Gastroesophageal sphincter (tissue), 4 donors: ENCODE measurements at regions not wholly inside any gene's neighbourhood (a gene's known extent, or its start where the extent isn't known, plus 50 kb on each side); places are given as distances from the start of the nearest gene placed in this dataset.

Experiments
- ATAC-seq: fragments of 150-250 bp; one replicate; pipeline ENCODE4 v1.9.1; 2016; ENCODE audit warnings: mild to moderate bottlenecking, moderate library complexity
- H3K27ac ChIP-seq, 4 donors: fragments of 200-600 bp; sonication (generic) in 3 of 4; 1 replicate in 3 of 4; 2 replicates in 1 of 4; pipeline ENCODE4 v1.5.1; 2016 to 2019
- H3K27me3 ChIP-seq: fragments of 200-600 bp; sonication (generic); one replicate; pipeline ENCODE4 v1.5.1; 2019
- H3K36me3 ChIP-seq, 2 donors: fragments of 200-600 bp; sonication (generic); one replicate each; pipeline ENCODE4 v1.5.1; 2019; ENCODE audit warnings: control low read depth in 1 of 2
- H3K4me1 ChIP-seq, 3 donors: fragments of 200-600 bp; sonication (generic); 1 replicate in 2 of 3; 2 replicates in 1 of 3; pipeline ENCODE4 v1.5.1; 2016 to 2019; ENCODE audit warnings: control low read depth in 2 of 3
- H3K4me3 ChIP-seq, 2 donors: fragments of 200-600 bp; sonication (generic); one replicate each; pipeline ENCODE4 v1.5.1; 2019; ENCODE audit warnings: mild to moderate bottlenecking in 1 of 2, moderate library complexity in 1 of 2
- H3K9me3 ChIP-seq, 3 donors: fragments of 200-600 bp; sonication (generic); one replicate each; pipeline ENCODE4 v1.5.1; 2017 to 2019; ENCODE audit warnings: control low read depth in 2 of 3
- EP300 ChIP-seq: sonication (generic); formaldehyde crosslinking; IDR thresholded peaks from one replicate; pipeline ENCODE4 v1.6.1; 2017; ENCODE audit warnings: antibody characterized with exemption, mild to moderate bottlenecking
- POLR2A ChIP-seq, 2 donors: fragments of 450-650 bp; IDR thresholded peaks; one replicate each; pipeline ENCODE4 v1.6.1; 2017; ENCODE audit warnings: antibody characterized with exemption in 2 of 2, mild to moderate bottlenecking in 2 of 2, moderate library complexity in 1 of 2
- POLR2AphosphoS5 ChIP-seq: sonication (generic); formaldehyde crosslinking; IDR thresholded peaks from one replicate; pipeline ENCODE4 v1.6.1; 2017; ENCODE audit warnings: antibody characterized with exemption
- WGBS, 2 donors: methylation state at CpG; one replicate each; pipeline ENCODE4 v1.1.5; 2018; ENCODE audit warnings: low coverage in 1 of 2; 5-methylcytosine and 5-hydroxymethylcytosine counted together
- TF ChIP-seq, protein P1 (sequence below), 4 experiments: fragments of 200-600 bp in 2 of 4; fragments of 450-650 bp in 2 of 4; sonication (generic) in 1 of 4; IDR thresholded peaks; one replicate each; pipeline ENCODE4 v1.5.1; 2017 to 2019; ENCODE audit warnings: antibody characterized with exemption in 4 of 4, mild to moderate bottlenecking in 2 of 4, moderate library complexity in 2 of 4

DNA sequence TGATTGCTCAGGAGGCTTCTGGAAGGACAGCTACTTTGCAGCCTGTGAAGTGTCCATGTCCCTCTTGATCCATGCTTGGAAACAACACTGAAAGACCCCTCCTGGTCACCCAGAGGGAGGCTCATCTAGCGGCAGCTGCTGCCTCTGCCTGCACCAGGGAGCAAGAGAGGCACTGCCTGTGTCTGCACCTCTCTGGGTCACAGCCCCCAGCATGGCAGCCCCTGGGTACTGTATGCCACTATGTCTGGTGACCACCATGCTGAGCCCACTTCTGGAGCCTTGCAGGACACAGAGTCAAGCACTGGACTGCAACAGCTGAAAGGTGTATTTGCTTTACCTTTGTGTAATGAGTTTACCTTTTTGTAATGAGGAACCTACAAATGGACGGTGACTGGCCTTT lies 186.3 kb upstream of the MYT1L start:
- WGBS, 2 donors: 100% methylated on average over 1 of the region's 2 CpGs; no CpG with 5 or more reads in 1 of the 2 donors
- Histone ChIP-seq H3K27me3 (no peaks in the 10 kb centered on the region), H3K9me3 (no peaks in the 10 kb centered on the region), H3K4me1 (peaks cover 0 to 27% (median 0%) of the 10 kb centered on the region in 3 donors), H3K27ac (no peak overlapping the region), H3K36me3 (no peaks in the 10 kb centered on the region), H3K4me3 (no peak overlapping the region)
- ATAC-seq: no peak
- TF ChIP-seq EP300 (no peak), POLR2A (IDR thresholded peaks at IDR 0.05) (no peak), POLR2AphosphoS5 (no peak)
- TF ChIP-seq, protein P1, sequence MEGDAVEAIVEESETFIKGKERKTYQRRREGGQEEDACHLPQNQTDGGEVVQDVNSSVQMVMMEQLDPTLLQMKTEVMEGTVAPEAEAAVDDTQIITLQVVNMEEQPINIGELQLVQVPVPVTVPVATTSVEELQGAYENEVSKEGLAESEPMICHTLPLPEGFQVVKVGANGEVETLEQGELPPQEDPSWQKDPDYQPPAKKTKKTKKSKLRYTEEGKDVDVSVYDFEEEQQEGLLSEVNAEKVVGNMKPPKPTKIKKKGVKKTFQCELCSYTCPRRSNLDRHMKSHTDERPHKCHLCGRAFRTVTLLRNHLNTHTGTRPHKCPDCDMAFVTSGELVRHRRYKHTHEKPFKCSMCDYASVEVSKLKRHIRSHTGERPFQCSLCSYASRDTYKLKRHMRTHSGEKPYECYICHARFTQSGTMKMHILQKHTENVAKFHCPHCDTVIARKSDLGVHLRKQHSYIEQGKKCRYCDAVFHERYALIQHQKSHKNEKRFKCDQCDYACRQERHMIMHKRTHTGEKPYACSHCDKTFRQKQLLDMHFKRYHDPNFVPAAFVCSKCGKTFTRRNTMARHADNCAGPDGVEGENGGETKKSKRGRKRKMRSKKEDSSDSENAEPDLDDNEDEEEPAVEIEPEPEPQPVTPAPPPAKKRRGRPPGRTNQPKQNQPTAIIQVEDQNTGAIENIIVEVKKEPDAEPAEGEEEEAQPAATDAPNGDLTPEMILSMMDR (IDR thresholded peaks at IDR 0.05): no peak

DNA sequence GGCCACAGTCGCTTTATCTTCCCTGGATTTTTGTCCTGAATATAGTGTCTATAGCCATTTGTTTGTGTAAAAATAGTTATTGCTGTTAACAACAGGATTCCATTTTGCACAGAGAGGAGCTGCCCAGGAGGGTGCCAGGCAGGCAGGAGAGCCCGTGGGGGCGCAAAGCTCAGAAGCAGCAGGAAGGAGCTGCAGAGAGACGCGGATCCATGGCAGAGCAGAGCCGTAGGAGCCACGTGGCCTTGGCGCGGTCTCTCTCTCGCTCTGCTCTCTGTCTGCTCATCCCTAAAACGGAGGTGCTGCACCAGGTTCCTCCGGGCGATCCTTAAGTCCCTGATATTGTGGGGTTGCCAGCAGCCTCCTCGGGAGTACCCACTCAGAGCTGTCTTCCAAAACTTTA lies 185.3 kb upstream of the MYT1L start:
- Histone ChIP-seq H3K4me3 (no peak overlapping the region), H3K27ac (no peak overlapping the region), H3K36me3 (no peaks in the 10 kb centered on the region), H3K27me3 (no peaks in the 10 kb centered on the region), H3K9me3 (no peaks in the 10 kb centered on the region), H3K4me1 (peaks cover 0 to 20% (median 0%) of the 10 kb centered on the region in 3 donors)
- 83 to 100% methylated on average over 1 to 14 of the region's 14 CpGs for WGBS, 2 donors
- ATAC-seq: no peak
- TF ChIP-seq POLR2A (IDR thresholded peaks at IDR 0.05) (no peak), POLR2AphosphoS5 (no peak), EP300 (no peak)
- TF ChIP-seq, protein P1 (IDR thresholded peaks at IDR 0.05): no peak

DNA sequence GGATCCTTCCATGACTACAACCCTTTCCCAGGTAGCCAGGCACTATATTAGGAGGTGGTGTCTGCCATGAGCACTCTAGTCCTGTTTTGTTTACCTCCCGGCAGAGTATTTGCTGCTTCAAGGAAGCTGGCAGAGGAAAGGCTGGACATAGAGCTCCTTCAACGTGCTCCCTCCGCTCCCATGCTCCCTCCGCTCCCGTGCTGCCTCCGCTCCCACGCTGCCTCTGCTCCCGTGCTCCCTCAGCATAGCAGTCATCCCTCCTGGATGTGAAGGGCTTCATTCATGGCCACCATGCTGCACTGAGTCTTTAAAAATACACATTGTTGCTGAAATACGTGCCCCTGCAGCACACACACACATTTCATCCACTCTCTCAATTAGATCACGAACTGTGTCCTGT lies 181.9 kb upstream of the MYT1L start:
- Histone ChIP-seq H3K27me3 (no peaks in the 10 kb centered on the region), H3K36me3 (no peaks in the 10 kb centered on the region), H3K27ac (no peak overlapping the region), H3K4me3 (no peak overlapping the region), H3K4me1 (no peaks in the 10 kb centered on the region), H3K9me3 (no peaks in the 10 kb centered on the region)
- no peak for ATAC-seq
- WGBS, 2 donors: 73 to 78% methylated on average over 9 to 10 of the region's 10 CpGs
- TF ChIP-seq EP300: no peak
- TF ChIP-seq POLR2A (IDR thresholded peaks at IDR 0.05): no peak
- TF ChIP-seq, protein P1 (IDR thresholded peaks at IDR 0.05): no peak
- TF ChIP-seq POLR2AphosphoS5: no peak

DNA sequence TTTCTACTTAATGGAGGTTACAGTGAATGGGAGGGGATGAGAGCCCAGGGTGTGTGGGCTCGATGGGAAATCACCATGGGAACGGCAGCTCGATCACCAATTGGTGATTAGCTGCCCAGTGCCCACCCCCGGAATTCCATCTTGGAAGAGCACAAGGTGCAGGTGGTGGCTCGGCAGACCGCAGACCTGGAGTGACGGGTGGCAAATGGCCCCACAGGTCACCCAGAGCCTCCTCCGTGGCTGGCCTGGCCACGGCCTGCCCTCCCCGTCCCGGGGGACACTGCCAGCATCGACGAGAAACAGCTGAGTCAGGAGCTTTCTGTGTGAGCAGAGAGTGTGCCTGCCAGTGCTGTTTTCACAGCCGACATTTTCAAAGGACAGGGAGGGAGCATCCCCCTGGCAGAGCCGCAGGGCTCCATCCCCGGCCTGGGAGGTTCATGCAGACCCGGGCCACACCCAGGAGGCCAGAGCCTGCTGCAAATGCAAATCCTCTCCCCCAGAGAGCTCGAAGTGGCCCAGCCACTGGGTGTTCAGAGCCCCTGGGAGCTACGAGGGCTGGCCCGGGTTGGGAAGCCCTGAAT lies 176.4 kb upstream of the MYT1L start:
- Histone ChIP-seq H3K4me3 (no peak overlapping the region), H3K4me1 (no peaks in the 10 kb centered on the region), H3K36me3 (no peaks in the 10 kb centered on the region), H3K27me3 (peaks cover 3% of the 10 kb centered on the region), H3K9me3 (peaks cover 0 to 13% (median 0%) of the 10 kb centered on the region in 3 donors), H3K27ac (no peak overlapping the region)
- TF ChIP-seq POLR2AphosphoS5: no peak
- TF ChIP-seq, protein P1 (IDR thresholded peaks at IDR 0.05): no peak
- TF ChIP-seq POLR2A (IDR thresholded peaks at IDR 0.05): no peak
- TF ChIP-seq EP300: no peak
- no peak for ATAC-seq
- no CpG with 5 or more reads among the region's 20 CpGs for WGBS, 2 donors

DNA sequence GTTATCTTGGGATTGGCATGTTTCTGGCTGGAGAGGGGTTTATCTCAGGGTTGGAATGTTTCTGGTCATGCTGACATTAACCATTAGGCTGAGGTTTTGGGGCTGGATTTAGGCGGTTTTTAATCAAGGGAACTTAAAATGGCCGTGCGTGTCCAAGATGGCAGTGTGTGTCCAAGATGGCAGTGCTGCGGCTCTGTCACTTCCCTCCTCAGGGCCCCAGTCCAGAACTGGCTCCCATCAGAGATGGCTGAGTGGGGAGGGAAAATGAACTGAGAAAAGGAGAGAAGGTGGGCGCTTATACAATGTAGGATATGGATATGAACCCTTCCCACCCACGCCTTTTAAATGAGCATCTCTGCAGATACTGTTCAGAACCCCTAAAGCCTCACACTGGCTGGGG lies 175.5 kb upstream of the MYT1L start:
- peaks cover 3% of the 10 kb centered on the region for H3K27me3 ChIP-seq
- WGBS, 2 donors: 100% methylated on average over 4 of the region's 6 CpGs; no CpG with 5 or more reads in 1 of the 2 donors

More for the DNA sequence above, 175.5 kb upstream of the MYT1L start:
- Histone ChIP-seq H3K36me3 (no peaks in the 10 kb centered on the region), H3K9me3 (peaks cover 0 to 13% (median 0%) of the 10 kb centered on the region in 3 donors), H3K4me1 (no peaks in the 10 kb centered on the region), H3K27ac (no peak overlapping the region), H3K4me3 (no peak overlapping the region)
- TF ChIP-seq EP300 (no peak), POLR2AphosphoS5 (no peak), POLR2A (IDR thresholded peaks at IDR 0.05) (no peak)
- TF ChIP-seq, protein P1 (IDR thresholded peaks at IDR 0.05): no peak
- ATAC-seq: no peak
